CD14-positive monocyte (primary cell): ENCODE measurements at regions not wholly inside any gene's neighbourhood (a gene's known extent, or its start where the extent isn't known, plus 50 kb on each side); places are given as distances from the start of the nearest gene placed in this dataset.
A peak's percentile ranks its signal among the peaks of the same experiment; 100 is the strongest.

ENCODE experiments used
- DNase-seq, 3 donors: peaks; one replicate each; pipeline ENCODE4 v3.0.0-alpha.2; 2011 to 2022
- H2AFZ ChIP-seq: 2 replicates; pipeline ENCODE4 v1.6.0; 2012; ENCODE audit warnings: mild to moderate bottlenecking, low read depth, low read length, inconsistent platforms; ENCODE audit not compliant: insufficient read depth, poor library complexity, severe bottlenecking
- H3K27ac ChIP-seq, 2 donors: 1 replicate in 1 of 2; 2 replicates in 1 of 2; pipeline ENCODE4 v1.5.1; 2012 to 2013; ENCODE audit warnings: low read length in 2 of 2, control low read depth in 1 of 2, inconsistent platforms in 1 of 2, low read depth in 1 of 2, mild to moderate bottlenecking in 1 of 2
- H3K27me3 ChIP-seq, 2 donors: one replicate each; pipeline versions ENCODE4 v1.6.0 to v1.6.1; 2011 to 2013; ENCODE audit warnings: low read length in 2 of 2; ENCODE audit not compliant: control insufficient read depth in 2 of 2, insufficient read depth in 2 of 2
- H3K36me3 ChIP-seq, 2 donors: replicated peaks in 1 of 2; 1 replicate in 1 of 2; 2 replicates in 1 of 2; pipeline versions ENCODE4 v1.5.1 to v1.6.1; 2012 to 2013; ENCODE audit warnings: low read length in 2 of 2, control low read depth in 1 of 2, inconsistent platforms in 1 of 2, mild to moderate bottlenecking in 1 of 2; ENCODE audit not compliant: insufficient read depth in 2 of 2, control insufficient read depth in 1 of 2
- H3K4me1 ChIP-seq, 2 donors: 1 replicate in 1 of 2; 2 replicates in 1 of 2; pipeline versions ENCODE4 v1.5.1 to v1.6.1; 2012 to 2013; ENCODE audit warnings: low read length in 2 of 2, control low read depth in 1 of 2, inconsistent platforms in 1 of 2, mild to moderate bottlenecking in 1 of 2, moderate library complexity in 1 of 2; ENCODE audit not compliant: insufficient read depth in 2 of 2, control insufficient read depth in 1 of 2
- H3K4me2 ChIP-seq: replicated peaks from 2 replicates; pipeline ENCODE3; 2012; ENCODE audit warnings: low read length, moderate library complexity, mild to moderate bottlenecking; ENCODE audit not compliant: poor library complexity, severe bottlenecking; ENCODE audit errors: extremely low read depth
- H3K4me3 ChIP-seq, 3 experiments: fragments of 200-600 bp in 1 of 3; sonication (generic) in 1 of 3; replicated peaks in 1 of 3; 1 replicate in 2 of 3; 2 replicates in 1 of 3; pipeline ENCODE4 v1.5.1; 2011 to 2013; ENCODE audit warnings: low read length in 3 of 3, mild to moderate bottlenecking in 3 of 3, control low read depth in 2 of 3, low read depth in 2 of 3, inconsistent platforms in 1 of 3, moderate library complexity in 1 of 3
- H3K79me2 ChIP-seq: 2 replicates; pipeline ENCODE4 v1.6.0; 2012; ENCODE audit warnings: mild to moderate bottlenecking, control low read depth, inconsistent platforms, low read length, moderate library complexity; ENCODE audit not compliant: insufficient read depth
- H3K9ac ChIP-seq: 2 replicates; pipeline ENCODE4 v1.6.0; 2017; ENCODE audit warnings: low read length, mild to moderate bottlenecking; ENCODE audit not compliant: insufficient read depth, poor library complexity, severe bottlenecking
- H3K9me3 ChIP-seq, 2 donors: replicated peaks in 1 of 2; 1 replicate in 1 of 2; 2 replicates in 1 of 2; pipeline versions ENCODE4 v1.5.1 to v1.6.1; 2012 to 2013; ENCODE audit warnings: low read length in 2 of 2, control low read depth in 1 of 2; ENCODE audit not compliant: control insufficient read depth in 1 of 2, insufficient read depth in 1 of 2
- H4K20me1 ChIP-seq: 2 replicates; pipeline ENCODE4 v1.6.0; 2012; ENCODE audit warnings: mild to moderate bottlenecking, low read length, control low read depth, moderate library complexity; ENCODE audit not compliant: insufficient read depth
- H3K27ac Mint-ChIP-seq, 7 donors: one replicate each; pipeline ENCODE4 v1.8.0; 2020; ENCODE audit warnings: mild to moderate bottlenecking in 7 of 7, mixed read lengths in 7 of 7, moderate library complexity in 6 of 7, inconsistent platforms in 2 of 7
- H3K27me3 Mint-ChIP-seq, 3 donors: one replicate each; pipeline ENCODE4 v1.8.0; 2021 to 2022; ENCODE audit warnings: low read depth in 3 of 3, mild to moderate bottlenecking in 3 of 3, mixed read lengths in 3 of 3, moderate library complexity in 3 of 3, inconsistent platforms in 1 of 3
- H3K36me3 Mint-ChIP-seq, 2 donors: one replicate each; pipeline ENCODE4 v1.8.0; 2020; ENCODE audit warnings: mixed read lengths in 2 of 2, inconsistent platforms in 1 of 2, mild to moderate bottlenecking in 1 of 2
- H3K4me1 Mint-ChIP-seq: one replicate; pipeline ENCODE4 v1.8.0; 2020; ENCODE audit warnings: mild to moderate bottlenecking, mixed read lengths
- H3K4me3 Mint-ChIP-seq, 2 donors: one replicate each; pipeline ENCODE4 v1.8.0; 2020; ENCODE audit warnings: mild to moderate bottlenecking in 2 of 2, mixed read lengths in 2 of 2, moderate library complexity in 1 of 2
- H3K9me3 Mint-ChIP-seq, 7 donors: one replicate each; pipeline ENCODE4 v1.8.0; 2020 to 2022; ENCODE audit warnings: mixed read lengths in 7 of 7, mild to moderate bottlenecking in 6 of 7, moderate library complexity in 6 of 7, inconsistent platforms in 2 of 7
- WGBS: methylation state at CpG from one replicate; pipeline ENCODE4 v1.1.5; 2013; ENCODE audit warnings: missing lambda C conversion rate; ENCODE audit not compliant: insufficient coverage; 5-methylcytosine and 5-hydroxymethylcytosine counted together
- intact Hi-C, 2 donors: fragments of 100-400 bp; cut with micrococcal nuclease; formaldehyde crosslinking; loops; one replicate each; pipeline versions ENCODE4 v1.15.0 to v1.15.1; 2023
- TF ChIP-seq, protein P1 (sequence below): fragments of 200-600 bp; IDR thresholded peaks from one replicate; pipeline ENCODE4 v1.8.0; 2022; ENCODE audit warnings: antibody characterized with exemption, mild to moderate bottlenecking

DNA sequence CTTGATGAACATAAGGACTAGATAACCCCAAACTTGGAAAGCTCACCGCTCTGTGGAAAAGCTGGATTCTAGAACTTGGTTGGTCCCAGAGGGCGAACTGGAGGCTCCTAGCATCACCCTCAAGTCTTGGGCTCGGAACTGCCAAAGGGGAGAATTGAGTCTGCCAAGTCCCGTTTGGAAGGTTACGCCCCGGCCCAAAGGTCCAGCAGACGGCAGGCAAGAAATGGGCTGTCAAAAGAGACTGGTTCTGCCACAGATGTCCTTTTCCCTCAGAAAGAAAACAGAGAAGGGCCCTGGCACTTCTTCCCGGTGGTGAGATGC is 182.2 kb downstream of the ANAPC1 start:
- H3K27ac ChIP-seq, result no peak overlapping the region
- intact Hi-C loops, result loop anchor here in 1 of 2 donors (5.0 kb wide), 1 partner anchor 584 kb away; no protein-coding TSS in a partner anchor
- Mint-ChIP-seq H3K36me3 (peaks cover 0 to 4% of the 10 kb centered on the region in 2 donors), H3K27me3 (peaks cover 0 to 8% (median 1%) of the 10 kb centered on the region in 3 donors), H3K4me3 (no peak overlapping the region), H3K27ac (peak overlapping the region; percentile 19 to 95 (median 85)), H3K9me3 (peaks cover 0 to 1% (median 0%) of the 10 kb centered on the region in 7 donors), H3K4me1 (peaks cover 69% of the 10 kb centered on the region)
- peak overlapping the region; percentile 36 for H2AFZ ChIP-seq
- H3K79me2 ChIP-seq, result no peaks in the 10 kb centered on the region
- H4K20me1 ChIP-seq, result no peaks in the 10 kb centered on the region
- WGBS, result 97% methylated on average over 7 of the region's 8 CpGs
- peaks cover 64 to 77% of the 10 kb centered on the region in 2 donors for H3K4me1 ChIP-seq
- H3K9ac ChIP-seq, result no peak overlapping the region
- DNase-seq, result no peak
- TF ChIP-seq, protein P1, sequence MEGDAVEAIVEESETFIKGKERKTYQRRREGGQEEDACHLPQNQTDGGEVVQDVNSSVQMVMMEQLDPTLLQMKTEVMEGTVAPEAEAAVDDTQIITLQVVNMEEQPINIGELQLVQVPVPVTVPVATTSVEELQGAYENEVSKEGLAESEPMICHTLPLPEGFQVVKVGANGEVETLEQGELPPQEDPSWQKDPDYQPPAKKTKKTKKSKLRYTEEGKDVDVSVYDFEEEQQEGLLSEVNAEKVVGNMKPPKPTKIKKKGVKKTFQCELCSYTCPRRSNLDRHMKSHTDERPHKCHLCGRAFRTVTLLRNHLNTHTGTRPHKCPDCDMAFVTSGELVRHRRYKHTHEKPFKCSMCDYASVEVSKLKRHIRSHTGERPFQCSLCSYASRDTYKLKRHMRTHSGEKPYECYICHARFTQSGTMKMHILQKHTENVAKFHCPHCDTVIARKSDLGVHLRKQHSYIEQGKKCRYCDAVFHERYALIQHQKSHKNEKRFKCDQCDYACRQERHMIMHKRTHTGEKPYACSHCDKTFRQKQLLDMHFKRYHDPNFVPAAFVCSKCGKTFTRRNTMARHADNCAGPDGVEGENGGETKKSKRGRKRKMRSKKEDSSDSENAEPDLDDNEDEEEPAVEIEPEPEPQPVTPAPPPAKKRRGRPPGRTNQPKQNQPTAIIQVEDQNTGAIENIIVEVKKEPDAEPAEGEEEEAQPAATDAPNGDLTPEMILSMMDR, result no peak
- H3K27me3 ChIP-seq, result no peaks in the 10 kb centered on the region
- no peak overlapping the region for H3K4me3 ChIP-seq
- no peak overlapping the region for H3K4me2 ChIP-seq
- no peaks in the 10 kb centered on the region for H3K9me3 ChIP-seq
- no peaks in the 10 kb centered on the region for H3K36me3 ChIP-seq

DNA sequence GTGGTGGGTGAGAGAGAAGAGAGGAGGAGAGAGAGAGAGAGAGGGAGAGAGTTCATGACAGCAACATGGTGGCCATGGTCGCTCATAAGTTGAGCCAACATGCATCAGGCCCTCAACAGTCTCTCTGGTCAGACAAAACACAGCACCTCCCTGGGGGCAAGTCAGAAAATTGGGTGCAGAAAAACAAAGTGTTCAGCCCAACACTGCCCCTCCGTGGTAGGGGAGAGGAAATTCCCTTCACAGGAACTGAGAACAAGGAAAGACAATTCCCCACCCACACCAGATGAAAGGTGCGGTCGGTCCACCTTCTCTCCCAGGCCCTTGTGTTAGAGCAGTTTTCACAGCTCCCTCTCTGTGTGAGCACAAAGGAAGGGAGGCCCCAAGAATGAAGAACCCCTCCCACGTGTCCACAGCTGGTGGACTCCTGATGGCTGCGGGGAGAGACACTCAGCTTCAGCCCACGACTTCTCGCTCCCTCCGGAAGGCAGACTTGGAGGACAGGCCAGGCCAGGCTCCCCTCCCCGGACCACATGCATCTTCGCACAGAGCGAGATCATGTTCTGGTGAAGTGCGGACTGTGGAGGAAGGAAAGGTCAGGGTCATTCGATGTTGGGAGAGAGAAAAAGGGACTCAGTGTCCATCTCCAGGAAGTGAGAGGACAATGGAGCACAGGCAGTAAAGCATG is 181.7 kb downstream of the ANAPC1 start:
- H3K9me3 Mint-ChIP-seq, result peaks cover 0 to 1% (median 0%) of the 10 kb centered on the region in 7 donors
- H3K4me1 Mint-ChIP-seq, result peaks cover 70% of the 10 kb centered on the region
- Histone ChIP-seq H2AFZ (peak overlapping the region; percentile 36), H3K9me3 (no peaks in the 10 kb centered on the region), H3K4me3 (no peak overlapping the region), H3K27me3 (no peaks in the 10 kb centered on the region), H3K9ac (no peak overlapping the region), H4K20me1 (no peaks in the 10 kb centered on the region), H3K36me3 (no peaks in the 10 kb centered on the region), H3K4me1 (peaks cover 61 to 75% of the 10 kb centered on the region in 2 donors), H3K4me2 (peak overlapping the region; percentile 8), H3K79me2 (no peaks in the 10 kb centered on the region), H3K27ac (no peak overlapping the region)
- H3K27ac Mint-ChIP-seq, result peak overlapping the region in 6 of 7 donors; percentile 19 to 91 (median 85)
- DNase-seq, result peak; percentile 57 to 69 (median 59)
- 67% methylated on average over 12 of the region's 14 CpGs for WGBS
- peak overlapping the region in 1 of 2 donors; percentile 39 for H3K4me3 Mint-ChIP-seq
- H3K27me3 Mint-ChIP-seq, result peaks cover 0 to 8% (median 1%) of the 10 kb centered on the region in 3 donors
- H3K36me3 Mint-ChIP-seq, result peaks cover 0 to 4% of the 10 kb centered on the region in 2 donors
- TF ChIP-seq, protein P1, result peak; percentile 81
- intact Hi-C loops, result loop anchor here in 1 of 2 donors (5.0 kb wide), 1 partner anchor 585 kb away; no protein-coding TSS in a partner anchor
